ENCODE measurements at regions not wholly inside any gene's neighbourhood (a gene's known extent, or its start where the extent isn't known, plus 50 kb on each side); places are given as distances from the start of the nearest gene placed in this dataset.

- DNase-seq = no peak
Observed at GRCh38 chr7:37504801-37505200, 56.1 kb upstream of the ELMO1 start.

- DNase-seq = no peak
Observed at GRCh38 chr7:37505750-37506353, 57.2 kb upstream of the ELMO1 start.

- DNase-seq = no peak
Observed at GRCh38 chr7:37508118-37508517, 59.5 kb upstream of the ELMO1 start.

GRCh38 chr7:37510043-37510634, 61.5 kb upstream of the ELMO1 start:
- peak; percentile 29 for DNase-seq

- DNase-seq = no peak
Observed at GRCh38 chr7:37511915-37512314, 63.3 kb upstream of the ELMO1 start.

- DNase-seq = no peak
Observed at GRCh38 chr7:37514497-37514896, 65.8 kb upstream of the ELMO1 start.

- no peak for DNase-seq
Observed at GRCh38 chr7:37516664-37517063, 68.0 kb upstream of the ELMO1 start.

GRCh38 chr7:37518266-37518665, 69.6 kb upstream of the ELMO1 start:
- no peak for DNase-seq

- DNase-seq = no peak
Observed at GRCh38 chr7:37524056-37524455, 75.4 kb upstream of the ELMO1 start.

- no peak for DNase-seq
Observed at GRCh38 chr7:37524797-37525196, 76.1 kb upstream of the ELMO1 start.

GRCh38 chr7:37526623-37527022, 78.0 kb upstream of the ELMO1 start:
- no peak for DNase-seq

- no peak for DNase-seq
Observed at GRCh38 chr7:37527109-37527508, 78.4 kb upstream of the ELMO1 start.

- no peak for DNase-seq
Observed at GRCh38 chr7:37531225-37531624, 82.6 kb upstream of the ELMO1 start.

GRCh38 chr7:37532636-37533035, 84.0 kb upstream of the ELMO1 start:
- DNase-seq = no peak

- no peak for DNase-seq
Observed at GRCh38 chr7:37534893-37535610, 86.4 kb upstream of the ELMO1 start.

GRCh38 chr7:37535841-37536240, 87.2 kb upstream of the ELMO1 start:
- DNase-seq = no peak

GRCh38 chr7:37536706-37537105, 88.0 kb upstream of the ELMO1 start:
- DNase-seq = no peak

GRCh38 chr7:37537439-37537838, 88.8 kb upstream of the ELMO1 start:
- no peak for DNase-seq

- no peak for DNase-seq
Observed at GRCh38 chr7:37538945-37539344, 90.3 kb upstream of the ELMO1 start.

- no peak for DNase-seq
Observed at GRCh38 chr7:37540917-37541316, 92.3 kb upstream of the ELMO1 start.

GRCh38 chr7:37541810-37542443, 93.3 kb upstream of the ELMO1 start:
- DNase-seq = no peak

- no peak for DNase-seq
Observed at GRCh38 chr7:37545619-37546534, 97.2 kb upstream of the ELMO1 start.

- DNase-seq = no peak
Observed at GRCh38 chr7:37546677-37547076, 98.0 kb upstream of the ELMO1 start.
